WTC11 (cell line): ENCODE measurements at regions not wholly inside any gene's neighbourhood (a gene's known extent, or its start where the extent isn't known, plus 50 kb on each side); places are given as distances from the start of the nearest gene placed in this dataset.

Source experiments
- AFF4 ChIP-seq: sonication (generic); formaldehyde crosslinking; IDR thresholded peaks from 2 replicates; pipeline ENCODE4 v1.8.1; 2023; ENCODE audit warnings: mild to moderate bottlenecking, missing genetic modification reagents, borderline replicate concordance
- ARID4B ChIP-seq: sonication (generic); formaldehyde crosslinking; IDR thresholded peaks from 2 replicates; pipeline ENCODE4 v1.8.0; 2023; ENCODE audit warnings: missing genetic modification reagents, mild to moderate bottlenecking, borderline replicate concordance
- CTCF ChIP-seq: fragments of 200-600 bp; IDR thresholded peaks from 2 replicates; pipeline ENCODE4 v1.8.0; 2022; ENCODE audit warnings: antibody characterized with exemption
- ELF4 ChIP-seq: sonication (generic); formaldehyde crosslinking; IDR thresholded peaks from 2 replicates; pipeline ENCODE4 v1.8.1; 2022; ENCODE audit warnings: low read depth, mild to moderate bottlenecking, moderate library complexity, missing genetic modification reagents
- ETV6 ChIP-seq: sonication (generic); formaldehyde crosslinking; IDR thresholded peaks from 2 replicates; pipeline ENCODE4 v1.8.1; 2022; ENCODE audit warnings: mild to moderate bottlenecking, missing genetic modification reagents
- FOXJ3 ChIP-seq: sonication (generic); formaldehyde crosslinking; IDR thresholded peaks from 2 replicates; pipeline ENCODE4 v1.9.0; 2021; ENCODE audit warnings: missing genetic modification reagents, mild to moderate bottlenecking, borderline replicate concordance
- HMGXB4 ChIP-seq: sonication (generic); formaldehyde crosslinking; IDR thresholded peaks from 2 replicates; pipeline ENCODE4 v1.8.1; 2023; ENCODE audit warnings: mild to moderate bottlenecking, moderate library complexity, missing genetic modification reagents
- IRF2 ChIP-seq: sonication (generic); formaldehyde crosslinking; IDR thresholded peaks from 2 replicates; pipeline ENCODE4 v1.8.0; 2022; ENCODE audit warnings: low read depth, missing genetic modification reagents, borderline replicate concordance
- JUN ChIP-seq: sonication (generic); formaldehyde crosslinking; IDR thresholded peaks from 2 replicates; pipeline ENCODE4 v1.8.0; 2023; ENCODE audit warnings: mild to moderate bottlenecking, missing genetic modification reagents
- NFE2L1 ChIP-seq: sonication (generic); formaldehyde crosslinking; IDR thresholded peaks from 2 replicates; pipeline ENCODE4 v1.8.1; 2023; ENCODE audit warnings: missing genetic modification reagents
- RELA ChIP-seq: sonication (generic); formaldehyde crosslinking; IDR thresholded peaks from 2 replicates; pipeline ENCODE4 v1.8.1; 2022; ENCODE audit warnings: missing genetic modification reagents, mild to moderate bottlenecking, borderline replicate concordance
- ZBTB43 ChIP-seq: sonication (generic); formaldehyde crosslinking; IDR thresholded peaks from 2 replicates; pipeline ENCODE4 v1.8.1; 2023; ENCODE audit warnings: mild to moderate bottlenecking, missing genetic modification reagents
- ZNF317 ChIP-seq: sonication (generic); formaldehyde crosslinking; IDR thresholded peaks from 2 replicates; pipeline ENCODE4 v1.8.1; 2023; ENCODE audit warnings: low read depth, mild to moderate bottlenecking, moderate library complexity, missing genetic modification reagents, borderline replicate concordance
- ZSCAN18 ChIP-seq: fragments of 250-450 bp; sonication (Bioruptor Pico); IDR thresholded peaks from 2 replicates; pipeline ENCODE4 v2.1.2; 2022; ENCODE audit warnings: mild to moderate bottlenecking, moderate library complexity

GRCh38 chr13:81139987-81140386 is 799.1 kb upstream of the SPRY2 start:
- TF ChIP-seq IRF2 (CRISPR knock-in tag) (no peak), CTCF (no peak), ETV6 (CRISPR knock-in tag) (no peak), JUN (CRISPR knock-in tag) (no peak), ZSCAN18 (CRISPR knock-in tag) (no peak), ZNF317 (CRISPR knock-in tag) (no peak), NFE2L1 (no peak), ZBTB43 (CRISPR knock-in tag) (no peak), ARID4B (CRISPR knock-in tag) (no peak), AFF4 (no peak), ELF4 (CRISPR knock-in tag) (no peak), RELA (CRISPR knock-in tag) (no peak), HMGXB4 (CRISPR knock-in tag) (no peak), FOXJ3 (CRISPR knock-in tag) (no peak)
